Activated T-helper 1 cell treated with anti-CD3 and anti-CD28 coated beads, Interleukin-12 subunit alpha, Interleukin-12 subunit beta, Interleukin-2, Interleukin-4 antibody, amounts not matched to agents 30 ng/mL and 10 ng/mL and 1 ng/mL, durations not matched to agents 14 hours and 24 hours and 36 hours (primary cell): ENCODE measurements at regions not wholly inside any gene's neighbourhood (a gene's known extent, or its start where the extent isn't known, plus 50 kb on each side); places are given as distances from the start of the nearest gene placed in this dataset.
"Not testable (repeated sequence)": the region's sequence is repeated elsewhere in the genome, so short reads cannot be mapped to it uniquely, and the experiment has no call there.

ENCODE experiments used
- DNase-seq: peaks from one replicate; pipeline ENCODE4 v3.0.0; 2021; ENCODE audit warnings: low spot score
- H3K27ac Mint-ChIP-seq: one replicate; pipeline ENCODE4 v1.8.0; 2021; ENCODE audit warnings: mild to moderate bottlenecking, mixed read lengths
- H3K27me3 Mint-ChIP-seq: one replicate; pipeline ENCODE4 v1.8.0; 2022; ENCODE audit warnings: mild to moderate bottlenecking, moderate library complexity, mixed read lengths; ENCODE audit not compliant: insufficient read depth
- H3K36me3 Mint-ChIP-seq: one replicate; pipeline ENCODE4 v1.8.0; 2021; ENCODE audit warnings: low read depth, mixed read lengths
- H3K4me1 Mint-ChIP-seq: one replicate; pipeline ENCODE4 v1.8.0; 2021; ENCODE audit warnings: low read depth, mixed read lengths
- H3K4me3 Mint-ChIP-seq: one replicate; pipeline ENCODE4 v1.8.0; 2021; ENCODE audit warnings: mild to moderate bottlenecking, moderate library complexity, mixed read lengths
- H3K9me3 Mint-ChIP-seq: one replicate; pipeline ENCODE4 v1.8.0; 2021; ENCODE audit warnings: mixed read lengths
- intact Hi-C: fragments of 100-400 bp; cut with micrococcal nuclease; formaldehyde crosslinking; loops from one replicate; pipeline ENCODE4 v1.15.1; 2024

- H3K9me3 Mint-ChIP-seq, H3K4me3 Mint-ChIP-seq, intact Hi-C loops, H3K27me3 Mint-ChIP-seq, H3K4me1 Mint-ChIP-seq, DNase-seq, H3K27ac Mint-ChIP-seq, H3K36me3 Mint-ChIP-seq: not testable (repeated sequence)
Observed at GRCh38 chr16:73940786-73941185, 355.8 kb upstream of the PSMD7 start.

- Mint-ChIP-seq H3K27me3 (no peaks in the 10 kb centered on the region), H3K9me3 (peaks cover 6% of the 10 kb centered on the region), H3K36me3 (no peaks in the 10 kb centered on the region), H3K27ac (no peak overlapping the region), H3K4me1 (no peaks in the 10 kb centered on the region), H3K4me3 (no peak overlapping the region)
- intact Hi-C loops, result no loop called here
- no peak for DNase-seq
Observed at GRCh38 chr16:73923951-73924350, 372.7 kb upstream of the PSMD7 start.

- no peak overlapping the region for H3K4me3 Mint-ChIP-seq
- no peaks in the 10 kb centered on the region for H3K4me1 Mint-ChIP-seq
- intact Hi-C loops, result no loop called here
Observed at GRCh38 chr16:73921295-73921694, 375.3 kb upstream of the PSMD7 start.

GRCh38 chr16:73916829-73917594, 379.6 kb upstream of the PSMD7 start:
- intact Hi-C loops, result no loop called here
- no peaks in the 10 kb centered on the region for H3K4me1 Mint-ChIP-seq

More at GRCh38 chr16:73921295-73921694, 375.3 kb upstream of the PSMD7 start:
- no peak overlapping the region for H3K27ac Mint-ChIP-seq
- no peaks in the 10 kb centered on the region for H3K27me3 Mint-ChIP-seq
- DNase-seq, result no peak
- no peaks in the 10 kb centered on the region for H3K9me3 Mint-ChIP-seq
- H3K36me3 Mint-ChIP-seq, result no peaks in the 10 kb centered on the region

DNA sequence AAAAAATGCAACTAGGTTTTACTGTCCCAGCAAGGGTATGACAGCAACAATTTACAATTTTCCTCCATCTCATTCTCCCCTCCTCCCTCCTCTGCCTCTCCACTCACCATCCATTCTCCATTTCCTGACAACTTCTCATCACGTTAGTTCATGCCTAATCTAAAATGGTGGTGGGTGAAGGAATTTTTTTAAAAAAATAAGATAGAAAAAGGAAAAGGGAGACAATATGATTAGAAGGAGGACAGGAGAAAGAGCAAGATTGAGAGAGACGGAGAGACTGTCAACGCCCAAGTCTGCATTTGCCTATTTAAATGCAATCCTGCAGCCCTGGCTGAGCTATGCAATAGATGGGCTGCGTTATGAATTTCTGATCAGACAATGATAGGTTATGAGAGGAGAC, 380.7 kb upstream of the PSMD7 start:
- no peak overlapping the region for H3K27ac Mint-ChIP-seq
- no peaks in the 10 kb centered on the region for H3K4me1 Mint-ChIP-seq
- intact Hi-C loops, result no loop called here
- no peak overlapping the region for H3K4me3 Mint-ChIP-seq
- no peaks in the 10 kb centered on the region for H3K36me3 Mint-ChIP-seq
- no peaks in the 10 kb centered on the region for H3K27me3 Mint-ChIP-seq
- no peak for DNase-seq
- H3K9me3 Mint-ChIP-seq, result no peaks in the 10 kb centered on the region

More at GRCh38 chr16:73916829-73917594, 379.6 kb upstream of the PSMD7 start:
- H3K27me3 Mint-ChIP-seq, result no peaks in the 10 kb centered on the region
- no peaks in the 10 kb centered on the region for H3K36me3 Mint-ChIP-seq
- H3K9me3 Mint-ChIP-seq, result no peaks in the 10 kb centered on the region
- no peak overlapping the region for H3K4me3 Mint-ChIP-seq
- no peak for DNase-seq
- no peak overlapping the region for H3K27ac Mint-ChIP-seq

GRCh38 chr16:73915140-73915539, 381.5 kb upstream of the PSMD7 start:
- no peaks in the 10 kb centered on the region for H3K27me3 Mint-ChIP-seq
- intact Hi-C loops, result no loop called here
- no peak overlapping the region for H3K27ac Mint-ChIP-seq
- no peaks in the 10 kb centered on the region for H3K4me1 Mint-ChIP-seq
- H3K9me3 Mint-ChIP-seq, result no peaks in the 10 kb centered on the region
- no peak overlapping the region for H3K4me3 Mint-ChIP-seq
- DNase-seq, result no peak
- H3K36me3 Mint-ChIP-seq, result no peaks in the 10 kb centered on the region

GRCh38 chr16:73912850-73913249, 383.8 kb upstream of the PSMD7 start:
- H3K9me3 Mint-ChIP-seq, result no peaks in the 10 kb centered on the region
- intact Hi-C loops, result no loop called here
- no peak for DNase-seq

GRCh38 chr16:73912281-73912680, 384.3 kb upstream of the PSMD7 start:
- DNase-seq, result no peak
- Mint-ChIP-seq H3K27ac (no peak overlapping the region), H3K4me1 (no peaks in the 10 kb centered on the region), H3K27me3 (no peaks in the 10 kb centered on the region), H3K9me3 (peaks cover 3% of the 10 kb centered on the region), H3K36me3 (no peaks in the 10 kb centered on the region), H3K4me3 (no peak overlapping the region)
- intact Hi-C loops, result no loop called here

More at GRCh38 chr16:73912850-73913249, 383.8 kb upstream of the PSMD7 start:
- Mint-ChIP-seq H3K4me3 (no peak overlapping the region), H3K27ac (no peak overlapping the region), H3K27me3 (no peaks in the 10 kb centered on the region), H3K36me3 (no peaks in the 10 kb centered on the region), H3K4me1 (no peaks in the 10 kb centered on the region)

DNA sequence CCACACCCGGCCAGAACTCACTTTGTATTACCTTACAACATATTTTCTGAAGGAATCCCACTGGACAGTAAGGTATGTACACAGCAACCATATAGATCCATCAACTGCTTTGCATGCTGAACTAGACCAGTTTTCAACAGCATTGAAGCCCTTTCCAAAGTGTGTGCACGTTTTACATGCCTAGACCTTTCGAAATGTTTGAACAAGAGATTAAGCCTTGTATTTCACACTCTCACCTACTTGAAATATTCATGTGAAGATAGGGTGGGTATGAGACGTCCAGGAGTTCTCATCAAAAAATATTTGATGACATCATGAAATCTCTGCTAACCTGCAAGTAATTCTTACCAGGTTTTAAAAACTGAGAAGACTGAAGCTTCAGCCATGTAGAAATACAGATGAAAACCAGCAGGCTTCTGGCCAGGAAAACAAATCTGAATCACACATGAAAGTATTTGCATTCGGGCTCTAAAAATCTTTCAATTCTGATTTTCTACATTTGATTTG, 387.0 kb upstream of the PSMD7 start:
- H3K9me3 Mint-ChIP-seq, result peaks cover 3% of the 10 kb centered on the region
- H3K36me3 Mint-ChIP-seq, result no peaks in the 10 kb centered on the region
- no peak overlapping the region for H3K4me3 Mint-ChIP-seq
- H3K4me1 Mint-ChIP-seq, result no peaks in the 10 kb centered on the region
- intact Hi-C loops, result no loop called here
- no peaks in the 10 kb centered on the region for H3K27me3 Mint-ChIP-seq
- DNase-seq, result no peak
- no peak overlapping the region for H3K27ac Mint-ChIP-seq

GRCh38 chr16:73891129-73891542, 405.5 kb upstream of the PSMD7 start:
- H3K4me1 Mint-ChIP-seq, result peaks cover 13% of the 10 kb centered on the region
- H3K36me3 Mint-ChIP-seq, result no peaks in the 10 kb centered on the region
- H3K4me3 Mint-ChIP-seq, result no peak overlapping the region
- no peak overlapping the region for H3K27ac Mint-ChIP-seq
- no peak for DNase-seq
- intact Hi-C loops, result no loop called here
- H3K27me3 Mint-ChIP-seq, result peaks cover 10% of the 10 kb centered on the region
- H3K9me3 Mint-ChIP-seq, result no peaks in the 10 kb centered on the region

DNA sequence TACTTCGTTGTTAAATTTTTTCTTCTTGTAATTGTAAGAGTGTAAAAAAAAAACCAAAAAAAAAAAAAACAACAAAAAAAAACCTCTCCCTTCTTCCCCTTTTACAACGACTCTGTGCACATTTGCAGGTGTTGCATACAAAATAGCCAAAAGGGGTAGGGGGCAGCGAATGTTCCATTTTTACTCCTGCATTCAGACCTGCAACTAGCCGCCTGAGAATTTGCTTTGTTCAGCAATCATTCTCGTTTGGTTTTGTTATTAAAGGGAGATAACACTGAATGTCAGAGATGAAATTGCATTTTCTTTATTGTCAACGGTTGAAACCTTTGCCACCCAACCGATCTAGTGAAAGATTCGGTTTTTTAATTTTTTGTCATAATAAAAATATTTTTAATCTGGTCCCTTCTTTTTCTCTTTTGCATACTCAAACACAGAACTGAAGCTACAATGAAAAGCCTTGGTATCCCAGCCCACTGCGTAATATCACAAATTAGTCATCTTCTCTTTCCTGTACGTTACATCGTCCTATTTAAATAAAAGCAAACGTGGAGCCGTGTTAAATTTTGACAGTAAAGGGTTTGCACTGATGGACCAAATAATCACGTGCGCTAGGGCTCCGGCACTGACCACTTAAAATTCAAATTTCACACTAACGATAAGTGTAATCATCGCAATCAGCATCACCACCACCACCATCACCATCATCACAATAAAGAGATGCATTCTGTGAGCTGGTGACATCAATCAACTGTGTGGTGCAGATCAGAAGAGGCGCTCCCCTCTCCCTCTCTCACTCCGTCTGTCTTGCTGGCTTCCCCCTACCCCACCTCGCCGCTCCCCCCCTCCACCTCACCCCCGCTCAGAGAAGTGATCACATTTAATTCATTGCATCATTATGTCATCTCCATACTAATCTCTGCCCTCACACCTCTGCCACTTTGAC, 406.2 kb upstream of the PSMD7 start:
- H3K9me3 Mint-ChIP-seq, result no peaks in the 10 kb centered on the region
- H3K27ac Mint-ChIP-seq, result no peak overlapping the region
- H3K36me3 Mint-ChIP-seq, result no peaks in the 10 kb centered on the region
- intact Hi-C loops, result no loop called here
- H3K4me3 Mint-ChIP-seq, result no peak overlapping the region
- DNase-seq, result no peak
- peaks cover 13% of the 10 kb centered on the region for H3K4me1 Mint-ChIP-seq
- H3K27me3 Mint-ChIP-seq, result peaks cover 10% of the 10 kb centered on the region

DNA sequence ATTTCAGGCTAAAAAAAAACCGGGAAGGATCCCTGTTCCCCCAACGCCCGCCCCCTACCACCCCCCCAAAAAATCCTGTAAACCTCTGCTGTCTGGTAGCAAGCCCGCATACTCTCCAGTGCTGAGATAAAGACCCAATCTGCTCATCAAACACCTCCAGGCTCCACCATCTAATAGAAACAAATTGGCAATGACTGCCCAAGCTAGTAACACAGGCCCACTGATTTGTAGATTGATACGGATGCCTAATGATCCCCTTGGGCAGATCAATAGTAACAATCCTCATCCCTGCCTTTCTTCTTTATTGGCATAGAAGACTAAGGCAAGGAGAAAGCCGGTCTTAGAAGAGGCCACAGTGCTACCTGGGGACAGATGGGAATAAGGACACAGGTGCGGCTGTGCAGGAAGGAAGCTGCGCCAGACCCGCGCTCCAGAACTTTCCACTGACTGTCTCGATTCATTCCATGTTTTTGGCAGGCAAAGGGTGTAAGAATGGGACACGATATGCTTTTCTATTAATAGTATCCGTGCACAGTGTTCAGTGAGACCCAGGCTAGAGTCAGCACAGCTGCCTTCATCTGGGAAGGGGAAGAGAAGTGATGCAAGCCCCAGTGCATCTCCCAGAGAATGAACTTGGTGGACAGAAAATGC, 407.6 kb upstream of the PSMD7 start:
- no peak overlapping the region for H3K27ac Mint-ChIP-seq
- no peak overlapping the region for H3K4me3 Mint-ChIP-seq
- H3K9me3 Mint-ChIP-seq, result no peaks in the 10 kb centered on the region
- H3K4me1 Mint-ChIP-seq, result peaks cover 13% of the 10 kb centered on the region
- H3K27me3 Mint-ChIP-seq, result peaks cover 10% of the 10 kb centered on the region
- no peak for DNase-seq
- intact Hi-C loops, result no loop called here
- H3K36me3 Mint-ChIP-seq, result no peaks in the 10 kb centered on the region
